Colonic mucosa (tissue), 4 donors: ENCODE measurements at regions not wholly inside any gene's neighbourhood (a gene's known extent, or its start where the extent isn't known, plus 50 kb on each side); places are given as distances from the start of the nearest gene placed in this dataset.

Experiments used
- DNase-seq: peaks from one replicate; pipeline ENCODE4 v3.0.0-alpha.2; 2020
- H3K27ac ChIP-seq: fragments of 200-600 bp; one replicate; pipeline ENCODE4 v1.8.0; 2021
- H3K27me3 ChIP-seq: fragments of 200-600 bp; one replicate; pipeline ENCODE4 v1.8.0; 2021
- H3K36me3 ChIP-seq: fragments of 200-600 bp; one replicate; pipeline ENCODE4 v1.8.0; 2021
- H3K4me1 ChIP-seq: fragments of 200-600 bp; one replicate; pipeline ENCODE4 v1.8.0; 2021; ENCODE audit warnings: mild to moderate bottlenecking
- H3K4me3 ChIP-seq: fragments of 200-600 bp; one replicate; pipeline ENCODE4 v1.8.0; 2021
- H3K9ac ChIP-seq, 2 donors: one replicate each; pipeline ENCODE4 v1.7.0; 2013; ENCODE audit warnings: control low read depth in 2 of 2, low read depth in 2 of 2, low read length in 2 of 2
- H3K9me3 ChIP-seq: fragments of 200-600 bp; one replicate; pipeline ENCODE4 v1.8.0; 2021
- intact Hi-C: fragments of 100-400 bp; cut with DNase I; formaldehyde crosslinking; loops from one replicate; pipeline ENCODE4 v1.14.1; 2022
- TF ChIP-seq, protein P1 (sequence below): fragments of 200-600 bp; IDR thresholded peaks from one replicate; pipeline ENCODE4 v1.8.0; 2022; ENCODE audit warnings: antibody characterized with exemption, mild to moderate bottlenecking
- donor health status: healthy.
- donor health status: DM: no; HTN: no; CAD: no.
- donor health status: DM: no; HTN: no; CAD: no.

- Histone ChIP-seq H3K9ac (no peak overlapping the region), H3K4me1 (no peaks in the 10 kb centered on the region), H3K9me3 (no peaks in the 10 kb centered on the region), H3K36me3 (no peaks in the 10 kb centered on the region), H3K4me3 (no peak overlapping the region), H3K27me3 (no peaks in the 10 kb centered on the region), H3K27ac (no peak overlapping the region)
- intact Hi-C loops = no loop called here
- TF ChIP-seq, protein P1, sequence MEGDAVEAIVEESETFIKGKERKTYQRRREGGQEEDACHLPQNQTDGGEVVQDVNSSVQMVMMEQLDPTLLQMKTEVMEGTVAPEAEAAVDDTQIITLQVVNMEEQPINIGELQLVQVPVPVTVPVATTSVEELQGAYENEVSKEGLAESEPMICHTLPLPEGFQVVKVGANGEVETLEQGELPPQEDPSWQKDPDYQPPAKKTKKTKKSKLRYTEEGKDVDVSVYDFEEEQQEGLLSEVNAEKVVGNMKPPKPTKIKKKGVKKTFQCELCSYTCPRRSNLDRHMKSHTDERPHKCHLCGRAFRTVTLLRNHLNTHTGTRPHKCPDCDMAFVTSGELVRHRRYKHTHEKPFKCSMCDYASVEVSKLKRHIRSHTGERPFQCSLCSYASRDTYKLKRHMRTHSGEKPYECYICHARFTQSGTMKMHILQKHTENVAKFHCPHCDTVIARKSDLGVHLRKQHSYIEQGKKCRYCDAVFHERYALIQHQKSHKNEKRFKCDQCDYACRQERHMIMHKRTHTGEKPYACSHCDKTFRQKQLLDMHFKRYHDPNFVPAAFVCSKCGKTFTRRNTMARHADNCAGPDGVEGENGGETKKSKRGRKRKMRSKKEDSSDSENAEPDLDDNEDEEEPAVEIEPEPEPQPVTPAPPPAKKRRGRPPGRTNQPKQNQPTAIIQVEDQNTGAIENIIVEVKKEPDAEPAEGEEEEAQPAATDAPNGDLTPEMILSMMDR = no peak
- no peak for DNase-seq
These were observed 138.1 kb upstream of the RMST start for GRCh38 chr12:97324471-97324870.

DNA sequence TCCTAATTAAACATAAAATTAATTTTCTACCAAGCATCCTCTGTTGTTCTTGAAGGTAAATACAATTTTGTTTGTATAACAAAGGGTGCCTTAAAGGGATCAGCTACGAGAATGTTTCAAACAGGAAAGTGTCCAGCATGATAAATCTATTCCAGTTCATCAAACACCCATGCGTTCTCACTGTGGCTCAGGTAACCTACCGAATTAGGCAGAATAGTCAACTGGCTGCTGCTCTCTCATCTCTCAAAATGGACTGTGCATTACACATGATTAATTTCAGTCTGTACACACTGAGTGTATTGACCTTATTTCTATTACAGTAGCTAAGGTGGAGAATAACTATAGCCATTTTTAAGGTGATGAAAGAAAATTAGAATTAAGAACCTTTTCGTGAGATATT lies 127.5 kb upstream of the RMST start:
- TF ChIP-seq, protein P1 = no peak

DNA sequence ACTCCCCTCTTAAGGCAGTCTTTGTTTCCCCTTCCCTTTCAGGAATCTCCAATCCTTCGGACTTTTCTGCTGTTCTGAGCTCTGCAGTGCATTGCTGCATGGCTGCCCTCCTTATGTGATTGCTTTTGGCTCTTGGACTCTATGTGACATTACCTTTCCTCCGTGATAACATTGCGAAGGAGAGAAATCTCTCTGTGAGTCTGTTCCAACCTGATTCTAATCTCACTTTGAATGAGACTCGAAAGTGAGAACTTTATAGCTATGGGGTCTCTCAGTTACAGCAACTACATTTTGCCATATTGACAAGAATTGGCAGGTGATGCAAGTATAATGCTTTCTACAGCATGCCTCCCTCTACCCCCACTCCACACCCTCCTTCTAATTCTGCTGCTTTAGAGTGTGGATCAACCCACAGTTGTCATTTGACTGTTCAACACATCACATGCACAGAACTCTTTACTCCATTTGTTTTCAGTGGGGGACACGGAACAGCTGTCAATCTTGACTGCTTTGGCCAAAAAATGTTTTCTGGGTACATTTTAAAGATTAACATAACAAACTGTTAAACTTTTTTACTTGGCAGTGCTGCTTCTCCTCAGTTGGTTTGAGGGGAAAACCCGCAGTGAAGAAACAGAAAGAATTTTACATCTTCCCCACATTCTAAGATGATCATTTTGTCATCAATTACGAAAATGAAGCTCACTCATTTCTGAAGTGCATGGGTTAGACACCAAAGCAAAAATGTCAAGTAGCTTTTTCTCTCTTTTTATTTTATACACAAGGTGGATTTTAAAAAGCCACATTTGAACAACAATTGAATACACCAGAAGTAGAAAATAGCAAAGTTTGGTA lies 125.5 kb upstream of the RMST start:
- intact Hi-C loops = no loop called here
- no peaks in the 10 kb centered on the region for H3K36me3 ChIP-seq
- TF ChIP-seq, protein P1 = no peak
- no peaks in the 10 kb centered on the region for H3K4me1 ChIP-seq
- no peak for DNase-seq
- no peak overlapping the region for H3K4me3 ChIP-seq
- H3K9me3 ChIP-seq = no peaks in the 10 kb centered on the region
- H3K27me3 ChIP-seq = no peaks in the 10 kb centered on the region
- no peak overlapping the region for H3K9ac ChIP-seq
- H3K27ac ChIP-seq = no peak overlapping the region

More for the DNA sequence above, 127.5 kb upstream of the RMST start:
- Histone ChIP-seq H3K9ac (no peak overlapping the region), H3K4me3 (no peak overlapping the region), H3K36me3 (no peaks in the 10 kb centered on the region), H3K4me1 (no peaks in the 10 kb centered on the region), H3K27me3 (no peaks in the 10 kb centered on the region), H3K27ac (no peak overlapping the region), H3K9me3 (no peaks in the 10 kb centered on the region)
- intact Hi-C loops = no loop called here
- DNase-seq = no peak

GRCh38 chr12:97342130-97342529 lies 120.5 kb upstream of the RMST start:
- TF ChIP-seq, protein P1 = no peak
- Histone ChIP-seq H3K4me3 (no peak overlapping the region), H3K4me1 (no peaks in the 10 kb centered on the region), H3K9me3 (no peaks in the 10 kb centered on the region), H3K27me3 (no peaks in the 10 kb centered on the region), H3K9ac (no peak overlapping the region), H3K36me3 (no peaks in the 10 kb centered on the region), H3K27ac (no peak overlapping the region)
- intact Hi-C loops = no loop called here
- DNase-seq = no peak

- Histone ChIP-seq H3K4me3 (no peak overlapping the region), H3K9ac (no peak overlapping the region), H3K27me3 (no peaks in the 10 kb centered on the region), H3K36me3 (no peaks in the 10 kb centered on the region), H3K27ac (no peak overlapping the region), H3K9me3 (no peaks in the 10 kb centered on the region), H3K4me1 (no peaks in the 10 kb centered on the region)
- DNase-seq = no peak
- intact Hi-C loops = no loop called here
- TF ChIP-seq, protein P1 = no peak
These were observed 114.6 kb upstream of the RMST start for GRCh38 chr12:97347956-97348355.
